ENCODE measurements at regions not wholly inside any gene's neighbourhood (a gene's known extent, or its start where the extent isn't known, plus 50 kb on each side); places are given as distances from the start of the nearest gene placed in this dataset.
"Not testable (repeated sequence)": the region's sequence is repeated elsewhere in the genome, so short reads cannot be mapped to it uniquely, and the experiment has no call there.

GRCh38 chr7:96557598-96557997, 152.0 kb downstream of the SEM1 start:
- H3K9me3 ChIP-seq (ENCODE audit: control insufficient read depth, low read length); H3K4me1 ChIP-seq (ENCODE audit: control insufficient read depth, insufficient read depth, low read depth, low read length); H2AFZ ChIP-seq (ENCODE audit: low read depth, low read length); H2BK15ac ChIP-seq (ENCODE audit: low read depth, poor library complexity, severe bottlenecking); H3K4me2 ChIP-seq (ENCODE audit: low read length, poor library complexity, severe bottlenecking); H3K27ac ChIP-seq (ENCODE audit: low read length, poor library complexity, severe bottlenecking); H2BK12ac ChIP-seq (ENCODE audit: low read length in 2 of 2); H2BK5ac ChIP-seq (ENCODE audit: low read depth, low read length, poor library complexity, severe bottlenecking); H2BK120ac ChIP-seq (ENCODE audit: low read depth, low read length); DNase-seq; H3K4ac ChIP-seq (ENCODE audit: low read depth in 1 of 2, low read length in 2 of 2); H3K36me3 ChIP-seq (ENCODE audit: control insufficient read depth in 1 of 2, insufficient read depth in 2 of 2, low read depth in 1 of 2, low read length in 2 of 2); H3K9ac ChIP-seq (ENCODE audit: low read length); H2AK5ac ChIP-seq (ENCODE audit: low read length, severe bottlenecking); H3K18ac ChIP-seq (ENCODE audit: low read depth in 1 of 2, low read length in 2 of 2); H4K91ac ChIP-seq (ENCODE audit: low read length); H4K8ac ChIP-seq (ENCODE audit: low read length); H3K23ac ChIP-seq (ENCODE audit: low read length in 2 of 2); H3K14ac ChIP-seq (ENCODE audit: low read length in 2 of 2); H3K4me3 ChIP-seq (ENCODE audit: insufficient read depth in 1 of 2, low read depth in 1 of 2, low read length in 2 of 2); H3K27me3 ChIP-seq (ENCODE audit: control insufficient read depth in 1 of 2, insufficient read depth in 1 of 2, low read length in 2 of 2); H3K79me1 ChIP-seq (replicated peaks; ENCODE audit: low read length, poor library complexity, severe bottlenecking): not testable (repeated sequence)
- 84% methylated on average over 11 of the region's 13 CpGs for WGBS

- Histone ChIP-seq H3K27ac (ENCODE audit: low read length, poor library complexity, severe bottlenecking) (no peak overlapping the region), H3K4me1 (ENCODE audit: control insufficient read depth, insufficient read depth, low read depth, low read length) (no peaks in the 10 kb centered on the region), H3K27me3 (ENCODE audit: control insufficient read depth in 1 of 2, insufficient read depth in 1 of 2, low read length in 2 of 2) (no peaks in the 10 kb centered on the region), H3K14ac (ENCODE audit: low read length in 2 of 2) (no peak overlapping the region), H2AK5ac (ENCODE audit: low read length, severe bottlenecking) (no peak overlapping the region), H4K91ac (ENCODE audit: low read length) (no peak overlapping the region), H3K18ac (ENCODE audit: low read depth in 1 of 2, low read length in 2 of 2) (no peak overlapping the region), H3K4ac (ENCODE audit: low read depth in 1 of 2, low read length in 2 of 2) (no peak overlapping the region), H3K36me3 (ENCODE audit: control insufficient read depth in 1 of 2, insufficient read depth in 2 of 2, low read depth in 1 of 2, low read length in 2 of 2) (no peaks in the 10 kb centered on the region), H2AFZ (ENCODE audit: low read depth, low read length) (no peak overlapping the region), H2BK12ac (ENCODE audit: low read length in 2 of 2) (no peak overlapping the region), H2BK120ac (ENCODE audit: low read depth, low read length) (no peak overlapping the region), H2BK15ac (ENCODE audit: low read depth, poor library complexity, severe bottlenecking) (no peak overlapping the region), H4K8ac (ENCODE audit: low read length) (no peak overlapping the region), H3K9ac (ENCODE audit: low read length) (no peak overlapping the region), H3K79me1 (replicated peaks; ENCODE audit: low read length, poor library complexity, severe bottlenecking) (no peaks in the 10 kb centered on the region), H3K9me3 (ENCODE audit: control insufficient read depth, low read length) (no peaks in the 10 kb centered on the region), H2BK5ac (ENCODE audit: low read depth, low read length, poor library complexity, severe bottlenecking) (no peak overlapping the region), H3K23ac (ENCODE audit: low read length in 2 of 2) (no peak overlapping the region), H3K4me3 (ENCODE audit: insufficient read depth in 1 of 2, low read depth in 1 of 2, low read length in 2 of 2) (no peak overlapping the region), H3K4me2 (ENCODE audit: low read length, poor library complexity, severe bottlenecking) (no peak overlapping the region)
- DNase-seq: no peak
- WGBS: 85% methylated on average over 3 of the region's 5 CpGs
These were observed 161.0 kb downstream of the SEM1 start for GRCh38 chr7:96548664-96549063.

- H3K23ac ChIP-seq (ENCODE audit: low read length in 2 of 2): no peak overlapping the region
These were observed 162.3 kb downstream of the SEM1 start for GRCh38 chr7:96547371-96547811.

GRCh38 chr7:96546426-96546825, 163.2 kb downstream of the SEM1 start:
- Histone ChIP-seq H3K9ac (ENCODE audit: low read length) (no peak overlapping the region), H3K23ac (ENCODE audit: low read length in 2 of 2) (no peak overlapping the region), H4K8ac (ENCODE audit: low read length) (no peak overlapping the region), H3K36me3 (ENCODE audit: control insufficient read depth in 1 of 2, insufficient read depth in 2 of 2, low read depth in 1 of 2, low read length in 2 of 2) (no peaks in the 10 kb centered on the region), H3K4ac (ENCODE audit: low read depth in 1 of 2, low read length in 2 of 2) (no peak overlapping the region), H3K4me3 (ENCODE audit: insufficient read depth in 1 of 2, low read depth in 1 of 2, low read length in 2 of 2) (no peak overlapping the region), H3K4me1 (ENCODE audit: control insufficient read depth, insufficient read depth, low read depth, low read length) (no peaks in the 10 kb centered on the region), H2BK12ac (ENCODE audit: low read length in 2 of 2) (no peak overlapping the region), H3K14ac (ENCODE audit: low read length in 2 of 2) (no peak overlapping the region), H3K27ac (ENCODE audit: low read length, poor library complexity, severe bottlenecking) (no peak overlapping the region), H2AFZ (ENCODE audit: low read depth, low read length) (no peak overlapping the region), H2BK5ac (ENCODE audit: low read depth, low read length, poor library complexity, severe bottlenecking) (no peak overlapping the region), H3K79me1 (replicated peaks; ENCODE audit: low read length, poor library complexity, severe bottlenecking) (no peaks in the 10 kb centered on the region), H4K91ac (ENCODE audit: low read length) (no peak overlapping the region), H3K9me3 (ENCODE audit: control insufficient read depth, low read length) (no peaks in the 10 kb centered on the region), H3K27me3 (ENCODE audit: control insufficient read depth in 1 of 2, insufficient read depth in 1 of 2, low read length in 2 of 2) (no peaks in the 10 kb centered on the region), H2BK15ac (ENCODE audit: low read depth, poor library complexity, severe bottlenecking) (no peak overlapping the region), H3K18ac (ENCODE audit: low read depth in 1 of 2, low read length in 2 of 2) (no peak overlapping the region), H2AK5ac (ENCODE audit: low read length, severe bottlenecking) (no peak overlapping the region), H2BK120ac (ENCODE audit: low read depth, low read length) (no peak overlapping the region), H3K4me2 (ENCODE audit: low read length, poor library complexity, severe bottlenecking) (no peak overlapping the region)
- no CpG with 5 or more reads among the region's 2 CpGs for WGBS
- DNase-seq: no peak

More at GRCh38 chr7:96547371-96547811, 162.3 kb downstream of the SEM1 start:
- Histone ChIP-seq H2BK5ac (ENCODE audit: low read depth, low read length, poor library complexity, severe bottlenecking) (no peak overlapping the region), H2AK5ac (ENCODE audit: low read length, severe bottlenecking) (no peak overlapping the region), H3K36me3 (ENCODE audit: control insufficient read depth in 1 of 2, insufficient read depth in 2 of 2, low read depth in 1 of 2, low read length in 2 of 2) (no peaks in the 10 kb centered on the region), H2AFZ (ENCODE audit: low read depth, low read length) (no peak overlapping the region), H3K9ac (ENCODE audit: low read length) (no peak overlapping the region), H3K27me3 (ENCODE audit: control insufficient read depth in 1 of 2, insufficient read depth in 1 of 2, low read length in 2 of 2) (no peaks in the 10 kb centered on the region), H2BK12ac (ENCODE audit: low read length in 2 of 2) (no peak overlapping the region), H2BK15ac (ENCODE audit: low read depth, poor library complexity, severe bottlenecking) (no peak overlapping the region), H3K4me3 (ENCODE audit: insufficient read depth in 1 of 2, low read depth in 1 of 2, low read length in 2 of 2) (no peak overlapping the region), H3K18ac (ENCODE audit: low read depth in 1 of 2, low read length in 2 of 2) (no peak overlapping the region), H3K27ac (ENCODE audit: low read length, poor library complexity, severe bottlenecking) (no peak overlapping the region), H3K4me1 (ENCODE audit: control insufficient read depth, insufficient read depth, low read depth, low read length) (no peaks in the 10 kb centered on the region), H3K79me1 (replicated peaks; ENCODE audit: low read length, poor library complexity, severe bottlenecking) (no peaks in the 10 kb centered on the region), H3K4ac (ENCODE audit: low read depth in 1 of 2, low read length in 2 of 2) (no peak overlapping the region), H2BK120ac (ENCODE audit: low read depth, low read length) (no peak overlapping the region), H3K4me2 (ENCODE audit: low read length, poor library complexity, severe bottlenecking) (no peak overlapping the region), H3K14ac (ENCODE audit: low read length in 2 of 2) (no peak overlapping the region), H4K91ac (ENCODE audit: low read length) (no peak overlapping the region), H3K9me3 (ENCODE audit: control insufficient read depth, low read length) (no peaks in the 10 kb centered on the region), H4K8ac (ENCODE audit: low read length) (no peak overlapping the region)
- 89% methylated on average over 2 of the region's 3 CpGs for WGBS
- DNase-seq: no peak
